Activated naive CD8-positive, alpha-beta T cell (primary cell): ENCODE measurements at regions not wholly inside any gene's neighbourhood (a gene's known extent, or its start where the extent isn't known, plus 50 kb on each side); places are given as distances from the start of the nearest gene placed in this dataset.

Experiments
- H3K27ac Mint-ChIP-seq: one replicate; pipeline ENCODE4 v1.8.0; 2021; ENCODE audit warnings: mixed read lengths
- H3K27me3 Mint-ChIP-seq: one replicate; pipeline ENCODE4 v1.8.0; 2021; ENCODE audit warnings: mixed read lengths
- H3K36me3 Mint-ChIP-seq: one replicate; pipeline ENCODE4 v1.8.0; 2021; ENCODE audit warnings: mixed read lengths
- H3K4me1 Mint-ChIP-seq: one replicate; pipeline ENCODE4 v1.8.0; 2021; ENCODE audit warnings: low read depth, mixed read lengths
- H3K4me3 Mint-ChIP-seq: one replicate; pipeline ENCODE4 v1.8.0; 2021; ENCODE audit warnings: mild to moderate bottlenecking, mixed read lengths
- H3K9me3 Mint-ChIP-seq: one replicate; pipeline ENCODE4 v1.8.0; 2021; ENCODE audit warnings: low read depth, mixed read lengths

DNA sequence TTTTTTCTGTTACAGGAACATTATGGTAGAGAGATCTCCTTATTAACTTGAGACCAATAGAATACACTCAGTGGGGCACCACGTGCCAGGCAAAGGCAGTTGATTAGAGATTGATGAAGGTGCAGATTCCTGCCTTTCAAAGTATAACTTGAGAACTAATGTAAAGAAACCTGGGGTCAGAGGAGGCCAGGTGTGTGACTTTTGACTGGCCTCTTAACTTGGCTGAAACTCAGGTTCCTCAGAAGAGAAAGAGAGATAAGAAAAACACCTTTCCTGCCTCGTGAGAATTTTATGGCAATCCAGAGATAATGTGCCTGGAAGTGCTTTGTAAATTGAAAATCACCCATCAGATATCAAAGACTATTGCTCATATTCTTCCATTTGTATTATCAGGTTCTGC, 110.7 kb upstream of the GZMB start:
- Mint-ChIP-seq H3K4me3 (no peak overlapping the region), H3K27ac (no peak overlapping the region)

DNA sequence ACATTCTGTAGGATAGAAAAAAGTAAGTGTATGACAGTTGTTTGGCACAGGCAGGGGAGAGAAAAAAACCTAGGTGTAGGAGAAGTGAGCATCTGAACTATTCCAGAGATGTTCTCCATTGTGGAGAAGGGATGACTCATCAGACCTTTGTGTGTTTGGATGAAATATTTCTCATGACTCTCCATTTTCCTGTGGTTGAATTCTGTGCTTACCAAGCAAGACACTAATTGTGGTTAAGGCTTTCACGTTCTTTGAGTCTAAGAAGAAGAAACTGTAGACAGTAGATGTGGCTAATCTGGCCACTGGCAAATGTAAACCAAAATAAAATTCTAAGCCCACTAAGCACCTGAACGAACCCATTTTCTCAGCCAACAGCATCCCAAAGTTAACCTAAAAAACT, 107.9 kb upstream of the GZMB start:
- no peak overlapping the region for H3K4me3 Mint-ChIP-seq
- H3K27me3 Mint-ChIP-seq: peaks cover 5% of the 10 kb centered on the region
- H3K36me3 Mint-ChIP-seq: no peaks in the 10 kb centered on the region
- H3K4me1 Mint-ChIP-seq: no peaks in the 10 kb centered on the region
- no peaks in the 10 kb centered on the region for H3K9me3 Mint-ChIP-seq
- H3K27ac Mint-ChIP-seq: no peak overlapping the region

More for the DNA sequence above, 110.7 kb upstream of the GZMB start:
- H3K4me1 Mint-ChIP-seq: no peaks in the 10 kb centered on the region
- H3K36me3 Mint-ChIP-seq: no peaks in the 10 kb centered on the region
- H3K9me3 Mint-ChIP-seq: peaks cover 4% of the 10 kb centered on the region
- H3K27me3 Mint-ChIP-seq: peaks cover 9% of the 10 kb centered on the region

DNA sequence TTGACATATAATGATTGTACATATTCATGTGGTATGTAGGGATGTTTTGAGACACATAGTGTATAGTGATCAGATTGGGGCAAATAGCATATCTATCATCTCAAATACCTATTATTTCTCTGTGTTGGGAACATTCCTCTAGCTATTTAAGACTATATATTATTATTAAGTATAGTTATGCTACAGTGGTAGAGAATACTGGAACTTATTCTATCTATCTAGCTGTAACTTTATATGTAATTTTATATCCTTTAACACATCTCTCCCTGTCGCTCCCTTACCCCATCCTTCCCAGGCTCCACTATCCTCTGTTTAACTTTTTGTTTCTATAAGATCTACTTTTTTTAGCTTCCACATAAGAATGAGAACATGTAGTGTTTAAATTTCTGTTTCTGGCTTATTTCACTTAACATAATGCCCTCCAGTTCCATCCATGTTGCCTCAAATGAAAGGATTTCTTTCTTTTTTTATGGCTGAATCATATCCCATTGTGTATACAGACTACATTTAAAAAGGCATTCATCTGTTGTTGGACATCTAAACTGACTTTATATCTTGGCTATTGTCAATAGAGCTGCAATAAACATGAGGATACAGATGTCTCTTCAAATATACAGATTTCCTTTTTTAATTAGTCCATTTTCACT, 102.1 kb upstream of the GZMB start:
- Mint-ChIP-seq H3K4me1 (no peaks in the 10 kb centered on the region), H3K4me3 (no peak overlapping the region), H3K36me3 (no peaks in the 10 kb centered on the region), H3K9me3 (peaks cover 3% of the 10 kb centered on the region), H3K27ac (no peak overlapping the region), H3K27me3 (peaks cover 6% of the 10 kb centered on the region)

DNA sequence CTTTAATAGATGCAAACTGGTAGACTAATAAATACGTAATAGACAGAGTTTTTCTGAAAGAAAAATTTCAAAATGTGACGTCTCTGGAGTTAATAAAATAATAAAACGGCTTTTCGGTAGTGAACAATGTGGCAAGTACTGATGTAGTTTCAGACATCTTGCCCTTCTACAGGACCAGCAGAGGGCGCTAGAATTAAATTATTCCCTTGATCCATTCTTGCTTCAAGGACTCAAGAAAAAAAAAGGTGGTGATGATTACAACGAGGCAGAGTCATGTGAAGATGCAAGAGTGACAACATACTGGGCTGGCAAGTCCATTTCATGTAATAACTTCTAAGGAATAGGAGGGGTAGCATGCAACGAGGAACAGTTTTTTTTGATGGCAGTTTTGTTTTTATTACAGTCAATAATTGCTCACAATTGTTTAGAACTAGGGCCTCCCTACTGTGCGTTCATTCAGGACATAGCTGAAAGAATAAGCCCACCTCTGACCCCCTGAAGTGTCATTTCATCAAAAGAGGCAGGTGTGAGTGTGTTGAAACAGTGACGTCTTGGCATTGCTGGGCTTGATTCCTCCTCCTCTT, 101.0 kb upstream of the GZMB start:
- Mint-ChIP-seq H3K9me3 (peaks cover 3% of the 10 kb centered on the region), H3K4me3 (no peak overlapping the region), H3K27me3 (peaks cover 6% of the 10 kb centered on the region), H3K4me1 (no peaks in the 10 kb centered on the region), H3K27ac (no peak overlapping the region), H3K36me3 (no peaks in the 10 kb centered on the region)

DNA sequence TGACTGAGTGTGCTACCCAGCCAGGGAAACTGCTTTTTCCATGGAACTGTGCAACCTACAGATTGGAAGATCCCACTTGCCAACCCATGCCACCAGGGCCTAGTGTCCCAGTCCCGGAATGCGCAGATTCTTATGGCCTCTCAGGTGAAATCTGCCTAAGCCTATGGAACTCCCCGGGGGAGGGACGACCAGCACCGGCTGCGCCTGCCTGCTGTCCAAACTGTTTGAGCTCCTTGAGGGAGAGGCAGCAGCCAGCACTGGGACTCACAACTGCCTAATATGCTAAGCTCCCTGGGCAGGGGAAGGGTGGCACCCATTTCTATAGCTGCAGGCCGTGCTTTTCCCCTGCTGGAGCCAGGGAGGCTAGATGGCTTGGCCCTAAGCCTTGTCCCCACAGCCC, 92.5 kb upstream of the GZMB start:
- no peak overlapping the region for H3K27ac Mint-ChIP-seq
- no peaks in the 10 kb centered on the region for H3K4me1 Mint-ChIP-seq
- H3K36me3 Mint-ChIP-seq: peaks cover 4% of the 10 kb centered on the region
- H3K4me3 Mint-ChIP-seq: no peak overlapping the region
- peaks cover 6% of the 10 kb centered on the region for H3K9me3 Mint-ChIP-seq
- peaks cover 13% of the 10 kb centered on the region for H3K27me3 Mint-ChIP-seq

DNA sequence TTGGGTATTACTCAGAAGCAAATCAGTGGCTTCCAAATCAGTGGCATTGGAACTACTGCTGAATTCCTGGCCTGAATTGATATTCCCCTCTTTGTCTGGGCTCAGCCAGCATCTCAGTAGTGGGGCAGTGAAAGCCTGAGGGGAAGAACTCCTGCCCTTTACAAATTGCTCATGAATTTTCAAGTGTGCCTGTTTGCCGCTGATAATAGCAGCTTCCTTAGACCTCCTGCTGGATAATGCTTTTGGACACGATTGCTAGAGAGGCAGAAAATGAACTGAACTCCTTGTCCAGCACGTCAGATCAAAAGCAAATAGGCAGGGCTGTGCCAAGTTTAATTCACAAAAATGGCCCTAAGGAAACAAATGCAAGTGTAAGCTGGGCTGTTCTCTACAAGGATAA, 91.3 kb upstream of the GZMB start:
- H3K36me3 Mint-ChIP-seq: peaks cover 4% of the 10 kb centered on the region
- no peak overlapping the region for H3K4me3 Mint-ChIP-seq
- peaks cover 6% of the 10 kb centered on the region for H3K9me3 Mint-ChIP-seq
- H3K27me3 Mint-ChIP-seq: peaks cover 15% of the 10 kb centered on the region
- no peak overlapping the region for H3K27ac Mint-ChIP-seq
- no peaks in the 10 kb centered on the region for H3K4me1 Mint-ChIP-seq

DNA sequence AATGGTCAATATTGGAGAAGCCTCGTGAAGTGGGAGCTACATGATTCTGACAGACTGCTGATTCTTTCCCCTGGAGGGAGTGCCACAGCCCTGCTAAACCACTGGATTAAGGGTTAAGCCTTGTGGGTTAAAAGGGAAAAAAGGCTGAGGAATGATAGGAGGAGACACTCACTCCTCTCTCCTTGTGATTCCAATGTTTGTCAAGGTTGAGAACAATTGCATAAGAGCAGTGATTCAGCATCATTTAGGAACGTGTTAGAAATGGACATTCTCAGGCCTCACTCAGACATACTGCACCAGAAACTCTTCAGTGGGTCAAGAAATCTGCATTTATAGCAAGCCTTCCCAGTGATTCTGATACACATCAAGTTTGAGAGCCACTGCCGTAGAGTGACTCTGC, 87.8 kb upstream of the GZMB start:
- no peak overlapping the region for H3K4me3 Mint-ChIP-seq
- no peaks in the 10 kb centered on the region for H3K36me3 Mint-ChIP-seq
- no peaks in the 10 kb centered on the region for H3K9me3 Mint-ChIP-seq
- no peaks in the 10 kb centered on the region for H3K4me1 Mint-ChIP-seq
- H3K27me3 Mint-ChIP-seq: peaks cover 11% of the 10 kb centered on the region
- no peak overlapping the region for H3K27ac Mint-ChIP-seq

DNA sequence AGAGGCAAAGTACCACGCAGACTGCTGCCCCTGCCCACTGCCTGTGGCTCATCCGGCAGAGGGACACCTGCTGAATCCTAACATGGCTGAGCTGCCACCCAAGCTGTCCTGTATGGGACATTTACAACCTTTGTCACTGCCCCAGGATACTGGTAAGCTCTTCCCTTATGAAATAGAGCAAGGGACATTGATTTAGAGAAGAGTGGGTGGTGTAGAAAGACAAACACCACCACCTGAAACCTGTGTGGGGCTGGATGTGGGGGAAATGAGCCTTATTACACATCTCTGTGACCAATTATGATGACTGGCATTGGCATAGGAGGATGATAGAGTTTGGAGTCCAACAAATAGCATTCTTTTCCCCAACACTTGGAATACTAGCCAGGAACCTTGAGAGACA, 81.2 kb upstream of the GZMB start:
- H3K4me1 Mint-ChIP-seq: no peaks in the 10 kb centered on the region
- no peaks in the 10 kb centered on the region for H3K9me3 Mint-ChIP-seq
- no peak overlapping the region for H3K4me3 Mint-ChIP-seq
- no peaks in the 10 kb centered on the region for H3K36me3 Mint-ChIP-seq
- H3K27me3 Mint-ChIP-seq: peaks cover 1% of the 10 kb centered on the region
- no peak overlapping the region for H3K27ac Mint-ChIP-seq

- Mint-ChIP-seq H3K9me3 (no peaks in the 10 kb centered on the region), H3K4me1 (no peaks in the 10 kb centered on the region), H3K27ac (no peak overlapping the region), H3K36me3 (no peaks in the 10 kb centered on the region), H3K27me3 (peaks cover 1% of the 10 kb centered on the region), H3K4me3 (no peak overlapping the region)
Observed at GRCh38 chr14:24713404-24713803, 79.4 kb upstream of the GZMB start.

GRCh38 chr14:24712909-24713308, 78.9 kb upstream of the GZMB start:
- Mint-ChIP-seq H3K27me3 (peaks cover 1% of the 10 kb centered on the region), H3K4me1 (no peaks in the 10 kb centered on the region), H3K27ac (no peak overlapping the region), H3K4me3 (no peak overlapping the region), H3K9me3 (no peaks in the 10 kb centered on the region), H3K36me3 (no peaks in the 10 kb centered on the region)

- Mint-ChIP-seq H3K27ac (no peak overlapping the region), H3K4me1 (no peaks in the 10 kb centered on the region), H3K4me3 (no peak overlapping the region), H3K9me3 (no peaks in the 10 kb centered on the region), H3K36me3 (no peaks in the 10 kb centered on the region), H3K27me3 (peaks cover 1% of the 10 kb centered on the region)
Observed at GRCh38 chr14:24712374-24712773, 78.4 kb upstream of the GZMB start.

GRCh38 chr14:24710403-24711112, 76.6 kb upstream of the GZMB start:
- no peaks in the 10 kb centered on the region for H3K9me3 Mint-ChIP-seq
- H3K4me1 Mint-ChIP-seq: no peaks in the 10 kb centered on the region
- no peak overlapping the region for H3K27ac Mint-ChIP-seq
- H3K36me3 Mint-ChIP-seq: no peaks in the 10 kb centered on the region
- H3K27me3 Mint-ChIP-seq: peaks cover 1% of the 10 kb centered on the region
- H3K4me3 Mint-ChIP-seq: no peak overlapping the region

GRCh38 chr14:24708684-24709083, 74.7 kb upstream of the GZMB start:
- no peaks in the 10 kb centered on the region for H3K9me3 Mint-ChIP-seq
- H3K36me3 Mint-ChIP-seq: no peaks in the 10 kb centered on the region
- H3K4me1 Mint-ChIP-seq: no peaks in the 10 kb centered on the region
- H3K27me3 Mint-ChIP-seq: peaks cover 1% of the 10 kb centered on the region
- no peak overlapping the region for H3K4me3 Mint-ChIP-seq
- no peak overlapping the region for H3K27ac Mint-ChIP-seq

DNA sequence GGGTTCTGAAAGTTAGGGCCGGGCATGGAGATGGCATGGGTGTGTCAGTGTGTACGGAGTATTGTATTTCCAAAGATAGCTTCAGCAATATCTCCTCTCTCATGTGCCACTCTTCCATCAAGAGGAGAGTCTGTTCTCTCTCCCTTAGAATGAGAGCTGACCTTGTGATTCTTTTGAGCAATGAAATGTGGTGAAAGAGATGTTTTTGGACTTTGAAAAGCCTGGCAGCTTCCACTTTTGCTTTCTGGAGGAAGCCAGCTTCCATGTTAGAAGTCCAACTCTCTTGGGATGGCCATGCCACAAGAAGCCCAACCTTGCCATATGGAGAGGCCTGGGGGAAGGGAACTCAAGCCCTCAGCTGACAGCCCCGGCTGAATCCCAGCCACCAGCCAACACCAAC, 72.4 kb upstream of the GZMB start:
- H3K4me3 Mint-ChIP-seq: no peak overlapping the region
- no peaks in the 10 kb centered on the region for H3K36me3 Mint-ChIP-seq
- no peaks in the 10 kb centered on the region for H3K4me1 Mint-ChIP-seq
- no peaks in the 10 kb centered on the region for H3K9me3 Mint-ChIP-seq
- H3K27me3 Mint-ChIP-seq: no peaks in the 10 kb centered on the region
- H3K27ac Mint-ChIP-seq: no peak overlapping the region

DNA sequence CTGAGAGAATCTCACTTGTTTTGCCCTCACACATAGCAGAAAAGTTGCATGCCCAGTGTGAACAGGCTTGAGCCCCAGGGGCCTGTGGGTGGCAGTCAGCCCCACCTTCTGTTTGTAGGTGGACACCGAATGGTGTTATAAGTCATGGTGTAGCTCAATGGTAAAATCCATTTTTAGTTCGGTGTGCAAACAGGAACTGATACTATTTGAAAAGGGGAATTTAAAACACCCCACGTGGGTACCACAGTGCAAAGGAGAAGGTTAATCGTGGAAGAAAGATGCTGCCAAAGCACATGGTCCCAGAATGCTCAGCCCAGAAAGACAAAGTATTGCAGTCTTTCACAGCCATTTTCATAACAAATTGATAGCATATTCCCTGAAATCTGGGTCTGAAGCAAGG, 71.8 kb upstream of the GZMB start:
- Mint-ChIP-seq H3K9me3 (no peaks in the 10 kb centered on the region), H3K36me3 (no peaks in the 10 kb centered on the region), H3K4me3 (no peak overlapping the region), H3K27me3 (no peaks in the 10 kb centered on the region), H3K4me1 (no peaks in the 10 kb centered on the region), H3K27ac (no peak overlapping the region)

GRCh38 chr14:24701062-24701461, 67.1 kb upstream of the GZMB start:
- Mint-ChIP-seq H3K4me3 (no peak overlapping the region), H3K9me3 (no peaks in the 10 kb centered on the region), H3K27ac (no peak overlapping the region), H3K27me3 (no peaks in the 10 kb centered on the region), H3K4me1 (peaks cover 4% of the 10 kb centered on the region), H3K36me3 (no peaks in the 10 kb centered on the region)
